ENCODE measurements at regions not wholly inside any gene's neighbourhood (a gene's known extent, or its start where the extent isn't known, plus 50 kb on each side); places are given as distances from the start of the nearest gene placed in this dataset.

GRCh38 chr11:70506658-70506970 is 108.3 kb downstream of the CTTN start:
- no peak for DNase-seq
- Histone ChIP-seq H3K4me3 (ENCODE audit: insufficient read depth, low read depth, low read length) (no peak overlapping the region), H3K36me3 (replicated peaks; ENCODE audit: control insufficient read depth, insufficient read depth, low read length) (no peaks in the 10 kb centered on the region; the same call in 1 of the 2 replicates), H3K27me3 (ENCODE audit: control insufficient read depth, insufficient read depth, low read length) (no peaks in the 10 kb centered on the region)

DNA sequence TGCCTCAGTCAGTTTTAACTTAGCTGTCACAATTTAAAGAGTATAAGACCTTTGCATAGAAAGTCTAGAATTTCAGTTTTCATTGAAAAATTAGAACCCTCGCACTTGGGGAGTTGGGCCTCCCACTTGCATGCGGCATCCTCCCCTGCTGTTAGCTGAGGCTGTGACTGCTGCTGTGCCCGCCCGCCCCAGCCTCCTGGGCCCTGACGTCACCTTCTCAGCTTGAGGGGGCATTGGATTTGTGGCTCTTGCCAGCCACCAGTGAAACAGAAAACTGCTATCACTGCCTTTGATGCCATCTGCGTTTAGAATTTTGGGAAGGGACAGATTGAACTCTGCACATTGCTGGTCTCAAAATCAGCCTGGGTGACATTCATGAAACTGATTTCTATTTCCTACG is 108.7 kb downstream of the CTTN start:
- H3K36me3 ChIP-seq (replicated peaks; ENCODE audit: control insufficient read depth, insufficient read depth, low read length) = no peaks in the 10 kb centered on the region; the same call in 1 of the 2 replicates
- DNase-seq = no peak
- no peaks in the 10 kb centered on the region for H3K27me3 ChIP-seq (ENCODE audit: control insufficient read depth, insufficient read depth, low read length)
- H3K4me3 ChIP-seq (ENCODE audit: insufficient read depth, low read depth, low read length) = no peak overlapping the region

DNA sequence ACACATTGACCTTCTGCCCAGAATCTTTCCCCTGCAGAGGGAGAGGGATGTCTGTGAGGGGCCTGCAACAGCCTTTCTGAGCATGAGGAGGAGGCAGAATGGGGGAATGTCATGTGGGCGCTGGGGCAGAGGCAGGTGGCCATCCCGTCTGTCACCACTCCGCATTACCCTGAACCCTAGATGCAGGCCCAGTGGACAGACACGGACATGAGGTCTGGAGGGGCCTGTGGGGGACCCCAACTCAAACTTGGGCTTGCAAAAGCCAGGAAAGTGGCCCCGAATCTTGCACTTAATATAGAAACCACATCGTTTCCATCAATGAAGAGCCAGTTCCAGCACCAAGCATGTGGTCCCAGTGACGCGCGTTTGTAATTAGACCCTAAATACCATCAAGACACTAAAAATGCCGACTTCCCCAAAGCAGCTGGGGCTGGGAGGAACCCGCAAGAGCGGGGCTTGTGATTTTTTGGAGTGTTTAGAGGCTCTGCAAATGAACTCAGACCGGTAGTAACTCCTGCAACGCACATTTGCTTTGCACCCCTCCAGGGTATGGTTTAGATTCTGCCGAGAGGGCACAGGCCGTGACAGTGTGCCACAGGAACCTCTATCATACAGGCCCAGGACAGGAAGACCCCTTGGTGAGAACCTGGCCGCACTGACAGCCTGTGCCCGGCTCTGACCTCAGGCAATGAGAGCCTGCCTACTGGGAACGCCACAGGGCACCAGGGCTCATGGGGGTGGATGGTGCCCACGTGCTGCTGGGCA is 109.3 kb downstream of the CTTN start:
- no peak for DNase-seq
- no peaks in the 10 kb centered on the region; the same call in 1 of the 2 replicates for H3K36me3 ChIP-seq (replicated peaks; ENCODE audit: control insufficient read depth, insufficient read depth, low read length)
- no peaks in the 10 kb centered on the region for H3K27me3 ChIP-seq (ENCODE audit: control insufficient read depth, insufficient read depth, low read length)
- no peak overlapping the region for H3K4me3 ChIP-seq (ENCODE audit: insufficient read depth, low read depth, low read length)

- Histone ChIP-seq H3K4me3 (ENCODE audit: insufficient read depth, low read depth, low read length) (no peak overlapping the region), H3K27me3 (ENCODE audit: control insufficient read depth, insufficient read depth, low read length) (no peaks in the 10 kb centered on the region), H3K36me3 (replicated peaks; ENCODE audit: control insufficient read depth, insufficient read depth, low read length) (no peaks in the 10 kb centered on the region; the same call in 1 of the 2 replicates)
- no peak for DNase-seq
These were observed 109.8 kb downstream of the CTTN start for GRCh38 chr11:70508231-70508480.

- H3K27me3 ChIP-seq (ENCODE audit: control insufficient read depth, insufficient read depth, low read length) = no peaks in the 10 kb centered on the region
- no peak for DNase-seq
- H3K4me3 ChIP-seq (ENCODE audit: insufficient read depth, low read depth, low read length) = no peak overlapping the region
- no peaks in the 10 kb centered on the region; the same call in 1 of the 2 replicates for H3K36me3 ChIP-seq (replicated peaks; ENCODE audit: control insufficient read depth, insufficient read depth, low read length)
These were observed 111.1 kb downstream of the CTTN start for GRCh38 chr11:70509476-70509875.

- no peak overlapping the region for H3K4me3 ChIP-seq (ENCODE audit: insufficient read depth, low read depth, low read length)
- H3K27me3 ChIP-seq (ENCODE audit: control insufficient read depth, insufficient read depth, low read length) = no peaks in the 10 kb centered on the region
- DNase-seq = no peak
- no peaks in the 10 kb centered on the region; the same call in 1 of the 2 replicates for H3K36me3 ChIP-seq (replicated peaks; ENCODE audit: control insufficient read depth, insufficient read depth, low read length)
These were observed 111.8 kb downstream of the CTTN start for GRCh38 chr11:70510106-70510505.

DNA sequence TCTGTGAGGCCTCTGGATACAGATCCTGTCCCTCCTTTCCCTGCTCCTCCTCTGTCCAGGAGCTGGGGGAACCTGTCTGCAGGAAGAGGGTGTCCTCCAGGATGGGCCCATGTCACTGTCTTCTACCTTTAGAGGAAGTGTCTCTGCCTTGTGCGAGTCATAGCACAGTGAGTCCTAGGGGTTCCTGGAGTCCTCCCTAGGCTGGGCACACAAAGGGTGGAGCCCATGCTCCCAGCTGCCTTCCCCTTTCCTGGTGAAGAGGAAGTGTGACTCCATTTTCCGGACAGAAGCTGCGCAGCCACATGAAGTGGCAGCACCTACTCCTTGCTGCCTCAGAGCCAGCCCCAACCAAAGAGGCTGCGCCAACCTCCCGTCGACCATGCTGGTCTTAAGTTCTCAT is 112.2 kb downstream of the CTTN start:
- Histone ChIP-seq H3K27me3 (ENCODE audit: control insufficient read depth, insufficient read depth, low read length) (no peaks in the 10 kb centered on the region), H3K36me3 (replicated peaks; ENCODE audit: control insufficient read depth, insufficient read depth, low read length) (no peaks in the 10 kb centered on the region; the same call in 1 of the 2 replicates), H3K4me3 (ENCODE audit: insufficient read depth, low read depth, low read length) (no peak overlapping the region)
- DNase-seq = no peak

DNA sequence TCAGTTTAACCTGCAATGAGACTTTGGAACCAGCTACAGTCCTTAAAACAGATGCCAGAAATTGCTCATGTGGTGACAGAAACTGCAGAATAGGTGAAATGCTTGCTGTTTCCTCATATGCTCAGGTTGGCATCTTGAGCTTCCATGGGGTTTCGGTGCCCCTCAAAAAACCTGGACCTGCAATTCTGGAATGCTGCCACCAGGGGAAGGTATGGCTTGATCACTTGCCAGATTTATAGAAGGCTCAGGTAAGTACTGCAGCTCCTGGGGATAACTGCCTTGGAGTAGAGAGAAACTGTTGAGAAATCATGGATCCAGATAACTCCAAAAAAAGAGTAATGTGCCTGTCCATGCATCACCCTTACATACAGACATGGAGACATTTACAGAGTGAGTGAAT is 113.0 kb downstream of the CTTN start:
- peak; percentile 80 for DNase-seq
- H3K27me3 ChIP-seq (ENCODE audit: control insufficient read depth, insufficient read depth, low read length) = no peaks in the 10 kb centered on the region
- no peaks in the 10 kb centered on the region; the same call in 1 of the 2 replicates for H3K36me3 ChIP-seq (replicated peaks; ENCODE audit: control insufficient read depth, insufficient read depth, low read length)
- no peak overlapping the region for H3K4me3 ChIP-seq (ENCODE audit: insufficient read depth, low read depth, low read length)

- no peak for DNase-seq
- Histone ChIP-seq H3K27me3 (ENCODE audit: control insufficient read depth, insufficient read depth, low read length) (no peaks in the 10 kb centered on the region), H3K4me3 (ENCODE audit: insufficient read depth, low read depth, low read length) (no peak overlapping the region), H3K36me3 (replicated peaks; ENCODE audit: control insufficient read depth, insufficient read depth, low read length) (no peaks in the 10 kb centered on the region; the same call in 1 of the 2 replicates)
These were observed 114.4 kb downstream of the CTTN start for GRCh38 chr11:70512716-70513115.

DNA sequence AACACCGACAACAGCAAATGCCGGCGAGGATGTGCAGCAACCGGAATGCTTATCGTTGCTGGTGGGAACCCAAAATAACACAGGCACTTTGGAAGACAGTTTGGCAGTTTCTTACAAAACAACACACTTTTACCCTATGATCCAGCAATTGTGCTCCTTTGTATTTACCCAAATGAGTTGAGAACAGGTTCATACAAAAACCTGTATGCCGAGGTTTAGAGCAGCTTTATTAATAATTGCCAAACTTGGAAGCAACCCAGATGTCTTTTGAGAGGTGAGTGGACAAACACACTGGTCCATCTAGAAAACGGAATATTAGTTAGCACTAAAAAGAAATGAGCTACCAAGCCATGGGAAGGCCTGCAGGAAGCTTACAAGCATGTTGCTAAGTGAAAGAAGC is 118.9 kb downstream of the CTTN start:
- H3K4me3 ChIP-seq (ENCODE audit: insufficient read depth, low read depth, low read length) = no peak overlapping the region
- no peaks in the 10 kb centered on the region for H3K36me3 ChIP-seq (replicated peaks; ENCODE audit: control insufficient read depth, insufficient read depth, low read length)
- no peak for DNase-seq

DNA sequence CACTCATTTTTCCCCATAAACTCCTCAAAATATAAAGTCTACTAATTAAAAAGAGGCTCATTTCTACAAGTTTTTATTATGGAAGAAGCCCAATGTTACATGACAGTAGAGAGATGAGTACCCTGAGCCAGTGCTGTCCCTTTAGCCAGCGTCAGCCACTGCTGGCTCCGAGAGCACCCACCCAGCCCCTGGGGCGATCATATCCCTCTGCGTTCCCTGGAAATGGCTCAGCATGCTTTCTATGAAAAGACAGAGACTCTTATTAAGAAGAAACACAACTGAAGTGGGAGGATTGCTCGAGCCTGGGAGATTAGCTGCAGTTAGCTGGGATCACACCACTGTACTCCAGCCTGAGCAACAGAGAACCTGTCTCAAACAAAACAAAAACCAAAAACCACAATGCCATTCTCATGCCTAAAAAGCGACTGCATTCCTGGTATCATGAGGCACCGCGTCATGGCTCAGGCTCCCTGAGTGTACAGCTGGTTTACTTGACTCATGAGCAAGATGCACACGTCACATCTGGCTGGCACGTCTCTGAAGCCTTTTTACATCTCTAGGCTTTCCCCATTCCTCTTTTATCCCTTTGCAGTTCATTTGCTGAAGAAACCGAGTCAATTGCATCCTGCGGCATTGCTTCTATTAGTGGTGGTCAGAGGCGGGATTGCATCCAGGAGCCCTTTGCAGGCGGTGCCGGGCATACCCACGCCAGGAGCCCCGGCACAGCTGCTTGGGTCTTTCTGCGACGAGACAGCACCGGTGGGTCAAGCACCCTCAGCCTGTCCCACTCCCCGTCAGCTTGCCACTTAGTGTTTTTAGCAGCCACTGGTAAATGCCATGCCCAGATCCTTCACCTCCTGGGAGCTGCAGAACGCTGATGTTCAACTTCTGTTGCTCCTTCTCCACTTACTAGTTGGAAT is 119.9 kb downstream of the CTTN start:
- DNase-seq = no peak
- Histone ChIP-seq H3K27me3 (ENCODE audit: control insufficient read depth, insufficient read depth, low read length) (no peaks in the 10 kb centered on the region), H3K36me3 (replicated peaks; ENCODE audit: control insufficient read depth, insufficient read depth, low read length) (no peaks in the 10 kb centered on the region), H3K4me3 (ENCODE audit: insufficient read depth, low read depth, low read length) (no peak overlapping the region)

More for the DNA sequence above, 118.9 kb downstream of the CTTN start:
- H3K27me3 ChIP-seq (ENCODE audit: control insufficient read depth, insufficient read depth, low read length) = no peaks in the 10 kb centered on the region

DNA sequence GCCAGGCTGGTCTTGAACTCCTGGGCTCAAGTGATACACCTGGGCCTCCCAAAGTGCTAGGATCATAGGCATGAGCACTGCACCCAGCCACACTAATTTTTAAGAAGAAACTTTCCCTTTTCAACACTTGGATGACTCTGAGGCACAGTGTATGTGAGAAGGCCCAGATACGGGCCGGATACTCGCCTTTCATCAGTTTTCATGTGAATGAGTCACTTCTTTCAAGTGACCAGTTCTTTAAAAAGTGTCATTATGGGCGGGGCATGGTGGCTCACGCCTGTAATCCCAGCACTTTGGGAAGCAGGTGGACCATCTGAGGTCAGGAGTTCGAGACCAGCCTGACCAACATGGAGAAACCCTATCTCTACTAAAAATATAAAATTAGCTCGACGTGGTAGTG is 120.8 kb downstream of the CTTN start:
- Histone ChIP-seq H3K27me3 (ENCODE audit: control insufficient read depth, insufficient read depth, low read length) (no peaks in the 10 kb centered on the region), H3K4me3 (ENCODE audit: insufficient read depth, low read depth, low read length) (no peak overlapping the region), H3K36me3 (replicated peaks; ENCODE audit: control insufficient read depth, insufficient read depth, low read length) (no peaks in the 10 kb centered on the region)
- DNase-seq = no peak

DNA sequence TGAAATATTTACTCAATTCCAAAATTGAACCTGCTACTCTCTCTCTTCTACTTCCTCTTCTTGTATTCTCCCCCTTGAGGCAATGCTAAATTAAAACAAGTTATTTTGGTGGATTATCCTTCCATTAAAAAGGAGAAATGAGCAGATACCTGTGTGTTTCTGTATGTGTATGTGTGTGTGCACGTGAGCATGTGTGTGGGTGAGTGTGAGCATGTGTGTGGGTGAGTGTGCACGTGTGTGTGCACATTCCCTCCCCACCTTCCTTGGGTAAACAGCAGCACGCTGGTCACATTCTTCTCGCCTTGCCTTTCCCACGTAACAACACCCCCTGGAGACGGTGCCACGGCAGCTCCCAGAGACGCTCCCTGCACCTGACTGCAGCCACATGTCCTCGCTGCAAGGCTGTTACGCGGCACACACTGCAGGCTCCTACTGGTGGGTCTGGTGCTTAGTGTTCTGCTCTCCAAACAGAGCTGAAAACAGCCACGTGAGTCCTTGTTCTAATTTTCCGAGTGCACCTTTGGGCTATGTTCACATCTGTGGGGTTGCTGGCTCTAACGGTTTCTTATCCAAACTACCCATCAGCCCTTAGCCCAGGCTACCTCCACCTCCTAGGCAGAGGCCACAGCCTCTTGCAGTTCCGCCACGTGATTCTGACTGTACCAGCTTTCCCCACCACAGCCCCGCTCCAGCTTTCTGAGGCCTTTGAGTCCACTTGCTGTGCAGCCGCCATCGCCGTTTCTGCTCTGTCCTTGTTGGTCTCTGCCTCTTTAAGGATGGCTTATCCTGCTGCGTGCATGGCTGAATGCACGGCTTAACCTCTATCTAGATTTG is 123.4 kb downstream of the CTTN start:
- no peak for DNase-seq
- no peaks in the 10 kb centered on the region for H3K27me3 ChIP-seq (ENCODE audit: control insufficient read depth, insufficient read depth, low read length)
- no peaks in the 10 kb centered on the region for H3K36me3 ChIP-seq (replicated peaks; ENCODE audit: control insufficient read depth, insufficient read depth, low read length)
- H3K4me3 ChIP-seq (ENCODE audit: insufficient read depth, low read depth, low read length) = no peak overlapping the region

DNA sequence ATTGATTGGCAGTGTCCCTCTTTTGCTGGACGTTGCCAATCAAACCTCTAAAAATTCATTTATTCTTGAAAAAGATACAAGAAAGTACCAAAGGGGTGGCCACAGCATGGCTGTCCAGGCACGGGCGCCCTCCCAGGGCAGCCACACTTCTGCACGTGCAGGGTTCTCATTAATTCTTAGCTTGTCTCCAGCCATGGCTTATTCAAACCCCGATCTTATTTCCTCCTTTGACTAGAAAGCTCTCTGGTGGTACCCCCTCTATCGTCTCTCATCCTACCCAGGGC is 123.9 kb downstream of the CTTN start:
- H3K27me3 ChIP-seq (ENCODE audit: control insufficient read depth, insufficient read depth, low read length) = no peaks in the 10 kb centered on the region
- no peaks in the 10 kb centered on the region for H3K36me3 ChIP-seq (replicated peaks; ENCODE audit: control insufficient read depth, insufficient read depth, low read length)
- no peak for DNase-seq
- no peak overlapping the region for H3K4me3 ChIP-seq (ENCODE audit: insufficient read depth, low read depth, low read length)

Data from H7 (cell line).